HepG2 (cell line): ENCODE measurements at regions not wholly inside any gene's neighbourhood (a gene's known extent, or its start where the extent isn't known, plus 50 kb on each side); places are given as distances from the start of the nearest gene placed in this dataset.

ENCODE experiments used
- MXI1 ChIP-seq: IDR thresholded peaks from 3 replicates; pipeline ENCODE4 v1.6.1; 2012; ENCODE audit warnings: low read depth, low read length, inconsistent platforms, borderline replicate concordance
- POLR2A ChIP-seq, 2 experiments: IDR thresholded peaks; 2 replicates each; pipeline ENCODE4 v1.6.1; 2011; ENCODE audit warnings: low read depth in 2 of 2, low read length in 2 of 2, mild to moderate bottlenecking in 1 of 2, moderate library complexity in 1 of 2; ENCODE audit not compliant: insufficient read depth in 1 of 2
- TBP ChIP-seq: sonication (generic); formaldehyde crosslinking; IDR thresholded peaks from 2 replicates; pipeline ENCODE4 v1.5.0; 2020; ENCODE audit warnings: missing genetic modification reagents
- ZBTB7B ChIP-seq: sonication (generic); formaldehyde crosslinking; IDR thresholded peaks from 2 replicates; pipeline ENCODE4 v1.4.0; 2020; ENCODE audit warnings: missing genetic modification reagents
- ZNF510 ChIP-seq: sonication (generic); formaldehyde crosslinking; IDR thresholded peaks from 2 replicates; pipeline ENCODE4 v1.4.0; 2020; ENCODE audit warnings: low read depth, mild to moderate bottlenecking, missing genetic modification reagents
- TF ChIP-seq, protein P1 (sequence below): sonication (generic); formaldehyde crosslinking; IDR thresholded peaks from 2 replicates; pipeline ENCODE4 v1.5.0; 2020; ENCODE audit warnings: missing genetic modification reagents
- TF ChIP-seq, protein P2 (sequence below): sonication (generic); formaldehyde crosslinking; IDR thresholded peaks from 2 replicates; pipeline ENCODE4 v1.5.0; 2020; ENCODE audit warnings: mild to moderate bottlenecking, missing genetic modification reagents, moderate library complexity
- TF ChIP-seq, protein P3 (sequence below), 2 experiments: sonication (generic) in 1 of 2; formaldehyde crosslinking in 1 of 2; IDR thresholded peaks; 2 replicates each; pipeline versions ENCODE4 v1.5.1 to v1.6.1; 2011 to 2020; ENCODE audit warnings: borderline replicate concordance in 1 of 2, low read depth in 1 of 2, low read length in 1 of 2, mild to moderate bottlenecking in 1 of 2, missing genetic modification reagents in 1 of 2, moderate library complexity in 1 of 2

DNA sequence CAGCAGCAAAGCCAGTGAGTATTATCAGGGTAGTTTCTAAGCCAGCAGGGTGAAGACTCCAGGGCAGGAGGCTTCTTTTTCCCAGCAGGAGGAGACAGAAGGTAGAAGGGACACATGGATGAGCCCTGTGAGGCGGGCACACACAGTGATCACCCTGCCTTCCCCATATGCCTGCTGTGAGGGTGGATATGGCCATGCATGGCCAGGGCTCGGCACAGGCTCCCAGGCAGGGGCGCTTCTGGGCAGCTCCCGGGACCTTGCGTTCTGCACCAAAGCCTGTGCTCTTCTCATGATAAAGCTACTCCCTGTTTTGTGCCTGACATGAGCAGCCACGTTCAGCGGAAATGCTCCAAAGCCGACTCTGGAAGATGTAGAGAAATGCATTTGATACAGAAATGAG lies 807.2 kb downstream of the TYW1 start:
- TF ChIP-seq TBP (no peak), MXI1 (no peak), POLR2A (IDR thresholded peaks at IDR 0.05; ENCODE audit: insufficient read depth in 1 of 2, low read depth in 2 of 2, low read length in 2 of 2) (no peak), ZNF510 (CRISPR knock-in tag) (no peak), ZBTB7B (CRISPR knock-in tag) (no peak)
- TF ChIP-seq, protein P1, sequence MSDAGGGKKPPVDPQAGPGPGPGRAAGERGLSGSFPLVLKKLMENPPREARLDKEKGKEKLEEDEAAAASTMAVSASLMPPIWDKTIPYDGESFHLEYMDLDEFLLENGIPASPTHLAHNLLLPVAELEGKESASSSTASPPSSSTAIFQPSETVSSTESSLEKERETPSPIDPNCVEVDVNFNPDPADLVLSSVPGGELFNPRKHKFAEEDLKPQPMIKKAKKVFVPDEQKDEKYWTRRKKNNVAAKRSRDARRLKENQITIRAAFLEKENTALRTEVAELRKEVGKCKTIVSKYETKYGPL, result no peak
- TF ChIP-seq, protein P2, sequence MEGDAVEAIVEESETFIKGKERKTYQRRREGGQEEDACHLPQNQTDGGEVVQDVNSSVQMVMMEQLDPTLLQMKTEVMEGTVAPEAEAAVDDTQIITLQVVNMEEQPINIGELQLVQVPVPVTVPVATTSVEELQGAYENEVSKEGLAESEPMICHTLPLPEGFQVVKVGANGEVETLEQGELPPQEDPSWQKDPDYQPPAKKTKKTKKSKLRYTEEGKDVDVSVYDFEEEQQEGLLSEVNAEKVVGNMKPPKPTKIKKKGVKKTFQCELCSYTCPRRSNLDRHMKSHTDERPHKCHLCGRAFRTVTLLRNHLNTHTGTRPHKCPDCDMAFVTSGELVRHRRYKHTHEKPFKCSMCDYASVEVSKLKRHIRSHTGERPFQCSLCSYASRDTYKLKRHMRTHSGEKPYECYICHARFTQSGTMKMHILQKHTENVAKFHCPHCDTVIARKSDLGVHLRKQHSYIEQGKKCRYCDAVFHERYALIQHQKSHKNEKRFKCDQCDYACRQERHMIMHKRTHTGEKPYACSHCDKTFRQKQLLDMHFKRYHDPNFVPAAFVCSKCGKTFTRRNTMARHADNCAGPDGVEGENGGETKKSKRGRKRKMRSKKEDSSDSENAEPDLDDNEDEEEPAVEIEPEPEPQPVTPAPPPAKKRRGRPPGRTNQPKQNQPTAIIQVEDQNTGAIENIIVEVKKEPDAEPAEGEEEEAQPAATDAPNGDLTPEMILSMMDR (CRISPR knock-in tag), result no peak
- TF ChIP-seq, protein P3, sequence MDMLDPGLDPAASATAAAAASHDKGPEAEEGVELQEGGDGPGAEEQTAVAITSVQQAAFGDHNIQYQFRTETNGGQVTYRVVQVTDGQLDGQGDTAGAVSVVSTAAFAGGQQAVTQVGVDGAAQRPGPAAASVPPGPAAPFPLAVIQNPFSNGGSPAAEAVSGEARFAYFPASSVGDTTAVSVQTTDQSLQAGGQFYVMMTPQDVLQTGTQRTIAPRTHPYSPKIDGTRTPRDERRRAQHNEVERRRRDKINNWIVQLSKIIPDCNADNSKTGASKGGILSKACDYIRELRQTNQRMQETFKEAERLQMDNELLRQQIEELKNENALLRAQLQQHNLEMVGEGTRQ (IDR thresholded peaks at IDR 0.05; ENCODE audit: low read depth, low read length), result no peak
- TF ChIP-seq, protein P3 (CRISPR knock-in tag; IDR thresholded peaks at IDR 0.05; ENCODE audit: borderline replicate concordance), result no peak
